GM18858 (cell line): ENCODE measurements at regions not wholly inside any gene's neighbourhood (a gene's known extent, or its start where the extent isn't known, plus 50 kb on each side); places are given as distances from the start of the nearest gene placed in this dataset.

Experiments used
- ATAC-seq: cut with Tn5 transposase; IDR thresholded peaks from one replicate; pipeline ENCODE4 v1.9.1; 2021; ENCODE audit not compliant: unreplicated experiment

- ATAC-seq, result no peak
These were observed 1044.0 kb upstream of the TMEM132C start for GRCh38 chr12:127223011-127223410.

GRCh38 chr12:127223731-127224130, 1043.2 kb upstream of the TMEM132C start:
- ATAC-seq, result no peak

- no peak for ATAC-seq
These were observed 1036.1 kb upstream of the TMEM132C start for GRCh38 chr12:127230843-127231260.

- ATAC-seq, result no peak
These were observed 1035.6 kb upstream of the TMEM132C start for GRCh38 chr12:127231371-127231770.

- no peak for ATAC-seq
These were observed 1034.0 kb upstream of the TMEM132C start for GRCh38 chr12:127233016-127233415.

GRCh38 chr12:127235761-127236160, 1031.2 kb upstream of the TMEM132C start:
- ATAC-seq, result no peak

- no peak for ATAC-seq
These were observed 1030.5 kb upstream of the TMEM132C start for GRCh38 chr12:127236491-127236890.

- ATAC-seq, result no peak
These were observed 1029.8 kb upstream of the TMEM132C start for GRCh38 chr12:127237151-127237550.

GRCh38 chr12:127238107-127238506, 1028.9 kb upstream of the TMEM132C start:
- no peak for ATAC-seq

- no peak for ATAC-seq
These were observed 1027.2 kb upstream of the TMEM132C start for GRCh38 chr12:127239781-127240180.

- no peak for ATAC-seq
These were observed 1026.6 kb upstream of the TMEM132C start for GRCh38 chr12:127240249-127240929.

GRCh38 chr12:127241072-127241817, 1025.7 kb upstream of the TMEM132C start:
- no peak for ATAC-seq

GRCh38 chr12:127245009-127245408, 1022.0 kb upstream of the TMEM132C start:
- no peak for ATAC-seq

GRCh38 chr12:127245437-127245836, 1021.5 kb upstream of the TMEM132C start:
- ATAC-seq, result no peak

GRCh38 chr12:127247937-127248336, 1019.0 kb upstream of the TMEM132C start:
- no peak for ATAC-seq

GRCh38 chr12:127249428-127249827, 1017.5 kb upstream of the TMEM132C start:
- no peak for ATAC-seq

GRCh38 chr12:127253797-127254327, 1013.1 kb upstream of the TMEM132C start:
- no peak for ATAC-seq

GRCh38 chr12:127254420-127254955, 1012.5 kb upstream of the TMEM132C start:
- ATAC-seq, result no peak

GRCh38 chr12:127257366-127257935, 1009.5 kb upstream of the TMEM132C start:
- no peak for ATAC-seq

- no peak for ATAC-seq
These were observed 1006.4 kb upstream of the TMEM132C start for GRCh38 chr12:127260531-127260930.

GRCh38 chr12:127260999-127261398, 1006.0 kb upstream of the TMEM132C start:
- ATAC-seq, result no peak

- no peak for ATAC-seq
These were observed 1004.4 kb upstream of the TMEM132C start for GRCh38 chr12:127262615-127263014.
